IPS-NIHi11 (cell line): ENCODE measurements at regions not wholly inside any gene's neighbourhood (a gene's known extent, or its start where the extent isn't known, plus 50 kb on each side); places are given as distances from the start of the nearest gene placed in this dataset.

ENCODE experiments used
- DNase-seq: peaks from one replicate; pipeline ENCODE4 v3.0.0; 2012; ENCODE audit warnings: mixed read lengths, low spot score

DNA sequence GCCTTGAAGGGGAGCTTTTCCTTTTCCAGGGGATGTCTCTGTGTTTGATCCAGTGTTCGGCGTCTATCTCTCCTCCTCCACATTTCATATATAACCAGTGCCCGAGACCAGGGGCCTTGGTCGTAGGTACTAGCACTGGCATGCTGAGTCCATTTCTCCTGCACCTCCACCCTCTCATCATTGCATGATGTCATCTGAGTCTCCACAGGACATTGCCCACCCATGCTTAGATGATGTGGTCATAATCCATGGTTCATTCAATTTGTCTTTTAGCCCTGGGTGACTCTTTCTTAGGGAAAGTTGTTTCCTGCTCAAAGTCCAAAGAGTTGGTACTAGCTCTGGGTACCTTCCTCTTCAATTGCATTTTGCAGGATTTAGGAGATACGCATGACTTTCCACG lies 328.1 kb downstream of the BCL11B start:
- no peak for DNase-seq

DNA sequence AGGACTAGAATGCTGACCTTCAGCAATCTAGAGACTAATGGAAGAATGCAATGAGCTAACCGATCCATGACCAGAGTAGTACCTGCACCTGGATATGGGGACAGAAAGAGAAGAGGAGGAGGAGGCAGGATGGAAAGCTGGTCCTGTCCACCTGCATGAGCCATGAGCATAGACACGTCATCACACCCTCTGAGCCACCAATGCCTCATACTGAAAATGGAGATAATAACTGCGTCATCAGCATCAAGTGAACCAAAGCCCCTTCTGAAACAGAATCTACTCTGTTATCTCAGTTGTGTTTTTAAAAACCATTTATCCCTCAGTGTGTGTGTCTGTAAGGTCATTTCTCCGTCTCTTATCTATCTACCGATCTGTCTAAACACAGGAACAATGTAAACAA lies 327.0 kb downstream of the BCL11B start:
- no peak for DNase-seq

GRCh38 chr14:98945611-98946570 lies 326.1 kb downstream of the BCL11B start:
- DNase-seq: no peak

- DNase-seq: peak; percentile 47
Observed at GRCh38 chr14:98946940-98947339, 325.1 kb downstream of the BCL11B start.

DNA sequence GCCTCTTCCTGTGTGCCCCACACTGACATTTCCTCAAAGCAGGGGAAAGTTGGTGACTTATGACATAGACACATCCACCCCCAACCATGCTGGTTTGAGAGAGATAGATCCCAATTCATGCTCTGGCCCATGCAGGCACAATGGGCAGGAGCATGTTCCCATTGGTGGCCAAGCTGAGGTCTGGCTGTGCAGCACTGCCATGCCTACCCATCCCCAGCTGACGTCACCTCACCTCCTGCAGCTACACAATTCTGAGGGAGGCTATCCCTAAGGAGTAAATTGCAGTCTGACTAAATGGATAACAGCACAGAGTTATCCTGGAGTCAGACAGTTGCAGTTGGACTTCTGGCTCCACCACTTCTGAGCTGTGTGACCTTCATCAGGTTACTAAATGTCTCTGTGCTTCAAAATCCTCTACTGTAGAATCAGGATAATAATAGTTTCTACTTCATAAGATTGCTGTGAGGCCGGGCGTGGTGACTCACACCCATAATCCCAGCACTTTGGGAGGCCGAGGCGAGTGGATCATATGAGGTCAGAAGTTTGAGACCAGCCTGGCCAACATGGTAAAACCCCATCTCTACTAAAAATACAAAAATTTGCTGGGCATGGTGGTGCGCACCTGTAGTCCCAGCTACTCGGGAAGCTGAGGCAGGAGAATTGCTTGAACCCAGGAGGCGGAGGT lies 323.9 kb downstream of the BCL11B start:
- no peak for DNase-seq

- no peak for DNase-seq
Observed at GRCh38 chr14:98949051-98949450, 322.9 kb downstream of the BCL11B start.

DNA sequence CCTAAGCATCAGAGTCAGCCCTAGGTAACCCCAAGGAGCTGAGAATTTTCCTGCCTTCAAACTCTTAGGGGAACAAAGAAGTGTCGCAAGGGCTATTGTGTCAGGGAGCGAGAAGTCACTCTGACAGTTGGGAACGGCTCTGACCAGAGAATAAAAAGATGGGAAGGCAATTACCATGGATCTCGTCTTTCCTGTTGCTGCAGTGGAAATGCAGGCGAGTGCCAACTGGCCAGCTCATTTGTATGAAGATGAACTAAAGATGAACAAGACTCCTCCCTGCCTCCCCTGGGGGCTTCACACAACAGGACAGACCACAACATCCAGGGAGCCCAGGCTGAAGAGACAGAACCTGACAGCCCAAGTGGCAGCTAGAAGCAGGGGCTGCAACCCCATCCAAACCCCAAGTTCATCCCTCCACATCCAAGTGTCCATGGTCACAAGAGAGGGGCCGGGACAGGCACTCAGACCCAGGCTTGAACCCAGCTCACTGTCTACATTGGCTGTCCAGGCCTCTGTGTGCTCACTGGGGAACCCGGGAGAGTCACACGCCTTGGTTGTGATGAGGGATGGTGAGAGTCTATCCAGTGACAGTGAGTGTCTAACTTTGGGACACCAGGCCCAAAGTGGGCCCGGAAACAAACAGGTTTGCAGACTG lies 322.4 kb downstream of the BCL11B start:
- no peak for DNase-seq

- no peak for DNase-seq
Observed at GRCh38 chr14:98950353-98950895, 321.6 kb downstream of the BCL11B start.

DNA sequence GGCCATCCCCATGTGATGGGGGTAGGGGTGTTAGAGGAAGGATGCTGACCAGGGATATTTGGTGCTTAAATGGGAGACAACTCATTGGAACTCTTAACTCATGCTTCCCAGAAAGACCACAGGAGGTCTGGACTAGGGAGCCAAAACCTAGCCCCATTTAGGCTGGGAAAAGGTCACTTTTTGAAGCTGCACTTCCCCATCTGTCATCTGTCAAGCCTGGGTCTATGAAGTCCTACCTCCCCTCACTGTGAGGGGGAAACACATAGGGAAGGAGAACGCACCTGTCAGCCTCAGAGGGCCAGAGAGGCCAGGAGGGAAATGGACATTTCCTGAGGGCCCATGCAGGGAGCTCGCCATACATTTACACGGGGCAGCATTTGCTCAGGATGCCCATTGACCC lies 321.0 kb downstream of the BCL11B start:
- DNase-seq: no peak

- no peak for DNase-seq
Observed at GRCh38 chr14:98951521-98952152, 320.4 kb downstream of the BCL11B start.

GRCh38 chr14:98952593-98953350 lies 319.2 kb downstream of the BCL11B start:
- no peak for DNase-seq

GRCh38 chr14:98953551-98954348 lies 318.2 kb downstream of the BCL11B start:
- no peak for DNase-seq

DNA sequence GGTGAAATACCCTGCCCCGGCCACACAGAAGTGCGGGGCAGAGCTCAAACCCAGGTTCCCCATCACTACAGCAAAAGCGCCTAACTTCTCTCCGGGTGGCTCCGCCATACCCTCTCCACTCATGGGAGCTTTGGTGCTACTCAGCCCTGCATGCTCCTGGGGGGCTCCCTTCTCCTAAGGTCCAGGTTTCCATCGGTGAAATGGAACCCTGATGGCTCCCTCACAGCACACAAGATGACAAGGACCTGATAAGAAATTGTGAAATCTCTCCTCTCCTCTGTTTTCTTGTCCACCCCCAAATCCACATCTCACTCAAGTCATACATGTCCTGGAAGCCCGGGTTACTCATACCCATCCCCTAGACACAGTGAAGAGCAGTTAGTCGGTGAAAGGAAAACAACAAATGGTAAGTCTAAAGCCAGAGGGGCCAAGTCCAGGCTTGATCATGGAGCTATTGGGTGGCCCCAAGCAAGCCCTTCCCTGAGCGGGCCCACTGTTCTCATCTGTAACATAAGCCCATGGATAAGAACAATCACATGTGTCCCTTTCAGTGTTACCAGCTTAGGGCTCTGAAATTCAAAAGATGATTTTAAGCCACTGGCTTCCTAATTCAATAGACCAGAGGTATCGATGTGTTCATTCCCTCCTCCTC lies 317.5 kb downstream of the BCL11B start:
- DNase-seq: no peak

DNA sequence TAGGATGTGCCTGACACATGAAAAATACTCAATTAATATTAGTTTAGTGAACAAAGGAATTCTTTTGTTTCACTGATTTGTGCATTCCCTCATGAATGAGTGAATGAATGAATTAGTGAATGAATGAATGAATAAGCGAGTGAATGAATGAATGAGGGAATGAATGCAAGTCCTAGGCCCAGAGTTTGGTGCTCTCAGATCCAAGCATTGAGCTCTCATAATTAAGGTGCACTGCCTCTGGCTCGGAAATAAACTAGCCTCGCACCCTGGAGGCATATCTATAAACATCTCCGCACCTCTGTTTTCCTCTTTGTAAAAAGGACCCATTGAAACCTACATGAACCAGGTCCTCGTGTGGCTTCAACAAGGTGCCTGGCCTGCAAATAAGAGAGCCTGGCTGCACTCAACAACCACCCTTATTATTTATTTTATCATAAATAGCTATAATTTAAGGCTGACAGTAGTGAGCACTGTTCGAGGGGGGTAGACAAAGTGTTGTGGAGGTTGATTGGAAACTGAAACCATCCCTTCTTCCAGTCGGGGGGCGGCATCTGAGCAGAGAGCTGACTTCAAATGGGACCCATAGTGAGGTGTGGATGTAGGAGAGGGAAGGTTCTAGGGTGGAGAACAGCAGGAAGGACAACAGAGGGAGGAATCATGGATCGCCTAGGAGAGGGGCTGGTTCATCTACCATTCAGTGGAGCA lies 316.8 kb downstream of the BCL11B start:
- no peak for DNase-seq

DNA sequence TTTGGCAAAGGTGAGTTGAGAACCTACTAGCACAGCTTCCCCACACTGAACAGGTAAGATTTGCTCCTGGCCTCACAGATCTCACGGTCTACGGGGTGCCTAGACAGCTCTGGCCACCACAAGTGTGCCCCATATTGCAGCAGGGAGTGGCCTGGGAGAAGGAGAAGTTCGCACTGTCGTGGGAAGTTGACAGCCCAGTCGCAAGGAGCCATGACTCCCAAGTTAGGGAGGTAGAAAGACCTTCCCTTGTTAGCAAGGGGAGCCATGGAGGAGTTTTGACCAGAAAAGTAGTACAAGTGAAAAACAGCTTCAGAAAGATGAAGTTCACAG lies 316.3 kb downstream of the BCL11B start:
- no peak for DNase-seq

GRCh38 chr14:98956181-98956580 lies 315.8 kb downstream of the BCL11B start:
- DNase-seq: no peak

DNA sequence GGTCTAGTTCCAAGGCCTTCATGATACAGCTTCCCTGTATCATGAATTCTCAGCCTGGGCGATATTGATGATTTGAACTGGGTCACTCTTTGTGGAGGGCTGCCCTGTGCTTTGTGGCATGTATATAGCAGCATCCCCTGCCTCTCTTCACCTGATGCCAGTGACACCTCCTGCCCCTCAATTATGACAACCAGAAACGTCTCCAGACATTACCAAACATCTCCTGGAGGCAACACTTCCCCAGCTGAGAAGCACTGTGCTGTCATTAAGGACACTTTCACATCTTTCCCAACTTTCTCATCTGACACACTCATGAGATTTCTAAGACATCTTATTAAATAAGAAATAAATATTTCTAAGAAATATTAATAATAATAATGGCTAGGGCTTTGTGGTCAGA lies 315.3 kb downstream of the BCL11B start:
- no peak for DNase-seq

DNA sequence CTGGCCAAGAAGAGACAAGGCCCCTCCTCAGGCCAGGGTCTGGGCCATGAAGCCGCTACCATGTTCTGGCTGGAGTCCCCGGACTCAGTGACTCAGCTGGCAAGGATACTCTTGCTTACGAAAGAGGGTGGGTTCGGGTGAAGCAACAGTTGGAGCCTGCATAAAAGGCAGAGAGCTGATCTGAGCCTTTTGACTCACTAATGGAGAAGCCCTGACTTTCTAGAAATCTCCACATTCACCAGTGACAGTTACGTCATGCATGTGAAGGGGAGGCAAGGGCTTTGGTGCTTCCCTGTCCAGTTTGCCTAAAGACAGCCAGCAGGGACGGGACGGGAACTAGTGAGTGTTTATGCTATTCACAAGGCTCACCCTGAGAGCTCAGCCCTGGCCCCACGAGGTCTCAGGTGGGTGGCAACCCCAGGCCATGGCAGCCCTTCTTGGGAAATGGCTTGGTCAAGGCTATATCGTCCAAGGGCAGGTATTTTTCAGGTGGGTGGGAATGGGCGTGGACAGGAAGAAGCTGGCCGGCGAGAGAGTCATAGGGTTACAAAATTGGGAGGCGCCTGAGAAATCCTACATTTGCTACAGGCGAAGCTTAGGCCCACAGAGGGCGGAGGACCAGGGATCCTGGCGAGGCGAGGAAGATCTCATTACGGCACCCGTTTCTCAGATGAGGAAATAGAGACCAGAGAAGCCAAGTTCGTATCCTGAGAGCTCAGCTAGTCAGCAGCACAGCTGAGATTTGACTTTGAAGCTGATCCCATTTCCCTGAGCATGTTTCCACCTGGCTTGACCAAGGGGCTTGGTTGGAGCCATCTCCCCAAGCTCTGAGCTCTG lies 314.6 kb downstream of the BCL11B start:
- DNase-seq: no peak
